HEK293 (cell line): ENCODE measurements at regions not wholly inside any gene's neighbourhood (a gene's known extent, or its start where the extent isn't known, plus 50 kb on each side); places are given as distances from the start of the nearest gene placed in this dataset.

Experiments used
- CTCF ChIP-seq: fragments of 450-650 bp; formaldehyde crosslinking; IDR thresholded peaks from 2 replicates; pipeline ENCODE4 v1.5.1; 2016; ENCODE audit warnings: missing biosample characterization, missing genetic modification characterization
- KLF1 ChIP-seq: fragments of 450-650 bp; formaldehyde crosslinking; IDR thresholded peaks from 2 replicates; pipeline ENCODE4 v1.5.1; 2016; ENCODE audit warnings: missing biosample characterization, missing genetic modification characterization
- REST ChIP-seq: fragments of 450-650 bp; formaldehyde crosslinking; IDR thresholded peaks from 2 replicates; pipeline ENCODE4 v1.5.1; 2016; ENCODE audit warnings: missing biosample characterization, missing genetic modification characterization
- ZBTB11 ChIP-seq: fragments of 450-650 bp; formaldehyde crosslinking; conservative IDR thresholded peaks from 2 replicates; pipeline ENCODE4 v1.5.1; 2016; ENCODE audit warnings: low read depth, missing biosample characterization, missing genetic modification characterization
- ZBTB26 ChIP-seq: fragments of 450-650 bp; formaldehyde crosslinking; optimal IDR thresholded peaks from 2 replicates; pipeline ENCODE3; 2016; ENCODE audit warnings: missing biosample characterization, mild to moderate bottlenecking, missing genetic modification characterization
- ZNF248 ChIP-seq: fragments of 450-650 bp; formaldehyde crosslinking; IDR thresholded peaks from 2 replicates; pipeline ENCODE4 v1.5.1; 2017; ENCODE audit warnings: missing biosample characterization, missing genetic modification characterization
- ZNF398 ChIP-seq: fragments of 450-650 bp; formaldehyde crosslinking; IDR thresholded peaks from 2 replicates; pipeline ENCODE4 v1.5.1; 2017; ENCODE audit warnings: missing biosample characterization, missing genetic modification characterization
- ZNF639 ChIP-seq: fragments of 450-650 bp; formaldehyde crosslinking; IDR thresholded peaks from 2 replicates; pipeline ENCODE4 v1.5.1; 2016; ENCODE audit warnings: missing biosample characterization, missing genetic modification characterization
- ZNF692 ChIP-seq: fragments of 450-650 bp; formaldehyde crosslinking; IDR thresholded peaks from 2 replicates; pipeline ENCODE4 v1.5.1; 2016; ENCODE audit warnings: missing biosample characterization, missing genetic modification characterization

GRCh38 chr7:41507686-41508268 lies 195.1 kb downstream of the INHBA start:
- TF ChIP-seq ZNF248 (tag by site-specific recombination) (no peak), CTCF (tag by site-specific recombination) (no peak), ZNF692 (tag by site-specific recombination) (no peak), KLF1 (no peak), ZBTB26 (no peak), ZBTB11 (tag by site-specific recombination) (no peak), REST (tag by site-specific recombination) (no peak), ZNF398 (no peak), ZNF639 (tag by site-specific recombination) (no peak)
